ENCODE measurements at regions not wholly inside any gene's neighbourhood (a gene's known extent, or its start where the extent isn't known, plus 50 kb on each side); places are given as distances from the start of the nearest gene placed in this dataset.
"Not testable (repeated sequence)": the region's sequence is repeated elsewhere in the genome, so short reads cannot be mapped to it uniquely, and the experiment has no call there.

- Mint-ChIP-seq H3K36me3 (no peaks in the 10 kb centered on the region), H3K27ac (no peak overlapping the region), H3K4me1 (ENCODE audit: unreplicated experiment) (peaks cover 5% of the 10 kb centered on the region), H3K4me3 (no peak overlapping the region), H3K27me3 (peaks cover 8% of the 10 kb centered on the region), H3K9me3 (peaks cover 7% of the 10 kb centered on the region)
- no peak for DNase-seq (ENCODE audit: extremely low spot score, unreplicated experiment)
- TF ChIP-seq CTCF (conservative IDR thresholded peaks at IDR 0.05) = no peak
Measured at GRCh38 chr11:90699791-90700400, 477.0 kb upstream of the CHORDC1 start.

- Mint-ChIP-seq H3K4me3 (no peak overlapping the region), H3K9me3 (no peaks in the 10 kb centered on the region), H3K4me1 (ENCODE audit: unreplicated experiment) (peaks cover 5% of the 10 kb centered on the region), H3K27ac (no peak overlapping the region), H3K27me3 (peaks cover 7% of the 10 kb centered on the region), H3K36me3 (no peaks in the 10 kb centered on the region)
- no peak for DNase-seq (ENCODE audit: extremely low spot score, unreplicated experiment)
- no peak for TF ChIP-seq CTCF (conservative IDR thresholded peaks at IDR 0.05)
Measured at GRCh38 chr11:90698238-90698637, 475.4 kb upstream of the CHORDC1 start.

- H3K27ac Mint-ChIP-seq; H3K36me3 Mint-ChIP-seq; H3K9me3 Mint-ChIP-seq; H3K4me1 Mint-ChIP-seq (ENCODE audit: unreplicated experiment); H3K4me3 Mint-ChIP-seq; DNase-seq (ENCODE audit: extremely low spot score, unreplicated experiment); H3K27me3 Mint-ChIP-seq: not testable (repeated sequence)
Measured at GRCh38 chr11:90675496-90675895, 452.6 kb upstream of the CHORDC1 start.

- H3K36me3 Mint-ChIP-seq = no peaks in the 10 kb centered on the region
- no peak for DNase-seq (ENCODE audit: extremely low spot score, unreplicated experiment)
- no peak for TF ChIP-seq CTCF (conservative IDR thresholded peaks at IDR 0.05)
- peaks cover 4% of the 10 kb centered on the region for H3K27me3 Mint-ChIP-seq
- H3K4me3 Mint-ChIP-seq = no peak overlapping the region
- no peak overlapping the region for H3K27ac Mint-ChIP-seq
- no peaks in the 10 kb centered on the region for H3K9me3 Mint-ChIP-seq
- H3K4me1 Mint-ChIP-seq (ENCODE audit: unreplicated experiment) = no peaks in the 10 kb centered on the region
Measured at GRCh38 chr11:90669094-90669493, 446.2 kb upstream of the CHORDC1 start.

- Mint-ChIP-seq H3K36me3 (no peaks in the 10 kb centered on the region), H3K4me3 (no peak overlapping the region), H3K9me3 (no peaks in the 10 kb centered on the region), H3K27me3 (peaks cover 4% of the 10 kb centered on the region), H3K27ac (no peak overlapping the region), H3K4me1 (ENCODE audit: unreplicated experiment) (no peaks in the 10 kb centered on the region)
- no peak for DNase-seq (ENCODE audit: extremely low spot score, unreplicated experiment)
- TF ChIP-seq CTCF (conservative IDR thresholded peaks at IDR 0.05) = no peak
Measured at GRCh38 chr11:90668502-90668901, 445.7 kb upstream of the CHORDC1 start.

GRCh38 chr11:90661233-90661632, 438.4 kb upstream of the CHORDC1 start:
- Mint-ChIP-seq H3K9me3 (no peaks in the 10 kb centered on the region), H3K27me3 (no peaks in the 10 kb centered on the region), H3K36me3 (no peaks in the 10 kb centered on the region), H3K4me3 (no peak overlapping the region), H3K4me1 (ENCODE audit: unreplicated experiment) (no peaks in the 10 kb centered on the region), H3K27ac (no peak overlapping the region)
- TF ChIP-seq CTCF (conservative IDR thresholded peaks at IDR 0.05) = no peak
- DNase-seq (ENCODE audit: extremely low spot score, unreplicated experiment) = no peak

Measured in type B pancreatic cell (in vitro differentiated cells).